ENCODE measurements at regions not wholly inside any gene's neighbourhood (a gene's known extent, or its start where the extent isn't known, plus 50 kb on each side); places are given as distances from the start of the nearest gene placed in this dataset.

GRCh38 chr21:43351501-43352153 lies 75.3 kb downstream of the SIK1 start:
- no peak for TF ChIP-seq EP300 (IDR thresholded peaks at IDR 0.05; ENCODE audit: borderline replicate concordance in 1 of 2, low read depth in 2 of 2, low read length in 2 of 2)
- no peak for TF ChIP-seq CTCF (IDR thresholded peaks at IDR 0.05; ENCODE audit: control extremely low read depth in 1 of 3, insufficient read depth in 1 of 3, low read depth in 1 of 3, low read length in 3 of 3)
- no peak for TF ChIP-seq RNF2 (IDR thresholded peaks at IDR 0.05; ENCODE audit: borderline replicate concordance, low read depth, low read length, missing control alignments, poor library complexity, severe bottlenecking)

Measured in H1 (cell line).